HL-60/S4 treated with phorbol 12-myristate 13-acetate at 8.2 ng/mL for 4 days and 3 days (cell line): ENCODE measurements at regions not wholly inside any gene's neighbourhood (a gene's known extent, or its start where the extent isn't known, plus 50 kb on each side); places are given as distances from the start of the nearest gene placed in this dataset.
"Not testable (repeated sequence)": the region's sequence is repeated elsewhere in the genome, so short reads cannot be mapped to it uniquely, and the experiment has no call there.

ENCODE experiments used
- in situ Hi-C: fragments of 300-500 bp; cut with MboI; formaldehyde crosslinking; loops from 2 replicates; pipeline ENCODE4 v1.15.0; 2022; ENCODE audit warnings: low sequenced_read_pairs

- in situ Hi-C loops, result no loop called here
Measured at GRCh38 chr5:114146398-114146797, 215.5 kb upstream of the KCNN2 start.

- in situ Hi-C loops, result no loop called here
Measured at GRCh38 chr5:114148253-114148652, 213.6 kb upstream of the KCNN2 start.

DNA sequence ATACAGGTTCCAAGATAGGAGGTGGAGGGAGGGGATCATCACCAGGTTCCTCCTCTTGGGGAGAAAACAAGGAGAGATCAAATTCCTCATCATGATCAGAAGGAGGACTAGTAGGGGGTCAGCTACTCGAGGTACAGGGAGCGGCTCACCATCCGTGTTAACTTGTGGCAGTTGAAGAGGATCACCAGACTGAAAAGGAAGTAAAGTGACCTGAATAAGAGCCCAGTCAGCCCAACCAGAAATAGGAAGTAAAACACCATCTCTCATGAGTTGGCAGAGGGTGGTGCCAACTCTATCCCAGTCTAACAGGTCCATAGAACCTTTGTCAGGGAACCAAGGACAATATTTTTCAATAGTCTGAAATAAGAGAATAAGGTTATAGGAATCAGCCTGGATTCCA lies 213.1 kb upstream of the KCNN2 start:
- in situ Hi-C loops, result not testable (repeated sequence)

DNA sequence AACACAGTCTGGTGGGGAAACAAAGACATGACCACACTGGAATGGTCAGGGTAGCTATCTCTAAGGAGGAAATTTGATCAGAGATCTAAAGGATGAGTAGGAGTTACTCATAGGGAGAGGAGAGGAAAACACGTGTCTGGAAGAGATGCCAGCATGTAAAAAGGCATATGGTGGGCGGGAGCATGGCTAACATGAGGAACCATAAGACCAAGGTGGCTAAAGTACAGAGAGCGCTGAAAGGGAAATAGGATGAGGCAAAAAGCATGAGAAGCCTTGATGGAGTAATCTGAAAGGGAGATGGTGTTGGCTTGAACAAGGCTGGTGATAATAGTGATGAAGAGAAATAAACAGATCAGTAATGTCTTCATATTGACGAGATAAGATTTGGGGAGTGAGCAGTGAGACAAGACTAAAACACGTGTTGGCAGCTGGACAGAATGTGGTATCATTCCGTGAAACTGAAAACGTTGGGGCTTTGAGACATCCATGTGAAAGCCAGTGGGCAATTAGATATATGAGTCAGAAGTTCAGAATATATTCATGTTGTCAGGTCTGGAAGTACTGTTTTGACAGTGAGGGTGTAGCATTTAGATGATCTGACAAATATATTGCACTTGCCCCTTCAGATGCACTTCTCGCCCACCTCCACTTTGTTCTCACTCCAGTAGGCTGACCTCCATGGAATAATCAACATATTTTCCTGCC lies 209.1 kb upstream of the KCNN2 start:
- in situ Hi-C loops, result no loop called here

DNA sequence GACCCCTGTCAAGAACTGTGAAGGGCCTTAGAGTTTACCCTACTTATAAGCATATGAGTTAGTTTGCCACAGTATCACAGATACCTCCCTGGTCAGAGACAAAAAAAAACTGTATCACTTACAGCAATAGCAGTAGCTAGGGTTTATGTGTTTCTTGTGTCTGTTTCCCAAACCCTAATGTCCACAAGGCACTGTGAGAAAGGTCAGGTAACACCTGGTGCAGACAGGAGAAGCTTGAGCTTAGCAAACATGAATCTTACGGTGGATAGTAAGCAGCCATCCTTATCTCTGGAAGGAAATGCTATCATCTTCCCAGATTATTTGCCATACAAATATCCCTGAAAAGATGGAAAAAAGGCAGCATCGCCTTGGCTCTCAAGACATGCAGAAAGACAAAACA lies 208.5 kb upstream of the KCNN2 start:
- in situ Hi-C loops, result no loop called here

GRCh38 chr5:114153833-114154232 lies 208.0 kb upstream of the KCNN2 start:
- in situ Hi-C loops, result no loop called here

DNA sequence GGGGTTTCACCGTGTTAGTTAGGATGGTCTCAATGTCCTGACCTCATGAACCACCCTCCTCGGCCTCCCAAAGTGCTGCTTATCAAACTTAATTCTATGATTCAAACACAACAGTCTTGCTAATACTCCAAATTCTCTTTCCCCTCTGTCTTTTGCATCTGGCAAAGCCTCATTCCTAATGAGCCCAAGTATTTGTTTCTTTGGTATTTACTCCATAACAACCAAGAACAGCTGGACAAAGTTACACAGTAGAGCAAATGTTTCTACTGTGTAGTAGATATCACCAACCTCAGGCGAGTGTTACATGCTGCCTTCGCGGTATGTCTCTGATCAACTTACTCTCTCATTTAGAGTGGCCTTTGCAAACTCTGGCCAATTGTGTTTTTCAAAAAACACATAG lies 195.8 kb upstream of the KCNN2 start:
- in situ Hi-C loops, result no loop called here

GRCh38 chr5:114174131-114174530 lies 187.7 kb upstream of the KCNN2 start:
- in situ Hi-C loops, result no loop called here

GRCh38 chr5:114174837-114175236 lies 187.0 kb upstream of the KCNN2 start:
- in situ Hi-C loops, result no loop called here

DNA sequence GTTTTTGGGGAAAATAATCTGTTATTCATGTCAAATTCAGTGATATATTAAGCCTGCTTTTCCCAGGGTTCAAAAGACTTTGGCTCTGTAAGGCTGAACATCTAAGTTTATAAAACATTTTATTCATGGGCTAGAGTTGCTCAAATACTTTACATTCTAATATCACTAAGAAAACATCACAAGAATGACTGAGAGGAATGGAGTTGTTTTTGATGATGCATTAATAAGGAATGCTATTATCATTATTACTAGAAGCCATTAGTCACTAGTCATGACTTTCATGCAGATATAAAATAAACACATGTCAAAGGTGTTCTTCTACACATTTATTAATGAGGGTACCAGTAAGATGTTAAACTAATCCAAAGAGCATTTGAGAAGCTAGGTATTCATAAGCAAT lies 185.5 kb upstream of the KCNN2 start:
- in situ Hi-C loops, result no loop called here

DNA sequence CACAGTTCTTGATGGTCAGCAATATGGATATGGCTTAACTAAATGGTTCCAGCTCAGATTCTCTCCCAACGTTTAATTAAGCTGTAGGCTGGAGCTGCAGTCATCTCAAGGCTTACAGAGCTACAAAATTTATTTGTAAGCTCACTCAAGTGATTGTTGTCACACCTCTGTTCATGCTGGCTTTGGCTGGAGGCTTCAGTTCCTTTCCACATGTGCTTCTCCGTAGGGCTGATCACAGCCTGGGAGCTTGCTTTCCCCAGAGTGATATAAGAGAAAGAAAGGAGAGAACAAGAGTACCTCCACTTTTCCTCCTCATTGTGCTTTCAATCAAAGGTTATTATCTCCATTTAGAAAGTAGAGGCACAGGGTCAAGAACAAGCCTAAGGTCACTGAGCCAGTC lies 182.7 kb upstream of the KCNN2 start:
- in situ Hi-C loops, result no loop called here

- in situ Hi-C loops, result no loop called here
Measured at GRCh38 chr5:114184006-114184405, 177.9 kb upstream of the KCNN2 start.

GRCh38 chr5:114185274-114185673 lies 176.6 kb upstream of the KCNN2 start:
- in situ Hi-C loops, result no loop called here

- in situ Hi-C loops, result no loop called here
Measured at GRCh38 chr5:114191441-114191840, 170.4 kb upstream of the KCNN2 start.

GRCh38 chr5:114192108-114192507 lies 169.8 kb upstream of the KCNN2 start:
- in situ Hi-C loops, result no loop called here

GRCh38 chr5:114201332-114201731 lies 160.5 kb upstream of the KCNN2 start:
- in situ Hi-C loops, result no loop called here

- in situ Hi-C loops, result no loop called here
Measured at GRCh38 chr5:114204923-114205322, 156.9 kb upstream of the KCNN2 start.

DNA sequence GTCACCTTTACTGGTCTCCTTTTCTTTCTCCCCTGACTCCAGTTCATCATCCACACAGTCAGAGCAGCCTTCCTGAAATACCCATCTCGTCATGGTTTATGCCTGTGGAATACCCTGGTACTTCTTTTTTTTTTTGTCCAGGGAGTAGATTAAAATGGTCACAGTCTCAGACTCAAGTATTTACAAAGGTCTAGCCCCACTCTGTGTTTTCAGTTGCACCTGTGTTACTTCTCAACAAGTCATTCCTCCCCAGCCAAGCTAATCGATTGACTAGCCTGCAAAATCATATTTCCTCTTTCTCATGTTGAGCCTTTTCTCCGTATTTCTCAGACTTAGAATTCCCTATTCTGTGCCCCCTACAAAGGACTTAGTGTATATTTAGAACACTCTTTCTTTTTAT lies 155.2 kb upstream of the KCNN2 start:
- in situ Hi-C loops, result no loop called here

- in situ Hi-C loops, result no loop called here
Measured at GRCh38 chr5:114207615-114208014, 154.3 kb upstream of the KCNN2 start.

GRCh38 chr5:114208120-114208519 lies 153.8 kb upstream of the KCNN2 start:
- in situ Hi-C loops, result no loop called here

DNA sequence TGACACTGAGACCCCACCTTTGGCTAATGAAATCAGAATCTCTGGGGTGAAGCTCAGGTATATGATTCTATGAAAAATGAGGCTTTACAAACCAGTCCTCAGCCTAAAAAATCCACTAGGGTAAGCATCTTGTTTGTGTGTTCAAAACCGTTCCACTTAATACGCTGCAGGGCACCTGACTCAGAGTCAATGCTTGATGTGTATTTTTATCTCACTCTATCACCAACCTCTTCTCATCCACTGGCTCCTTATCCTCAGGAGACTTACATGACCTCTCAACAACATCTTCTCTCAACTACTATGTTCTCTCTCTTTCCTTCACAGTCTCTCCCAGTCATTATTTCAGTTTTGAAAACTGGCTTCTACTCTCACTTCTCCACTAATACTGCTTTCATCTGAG lies 153.3 kb upstream of the KCNN2 start:
- in situ Hi-C loops, result no loop called here

- in situ Hi-C loops, result no loop called here
Measured at GRCh38 chr5:114210662-114211061, 151.2 kb upstream of the KCNN2 start.

- in situ Hi-C loops, result no loop called here
Measured at GRCh38 chr5:114221807-114222206, 140.1 kb upstream of the KCNN2 start.
